ENCODE measurements at regions not wholly inside any gene's neighbourhood (a gene's known extent, or its start where the extent isn't known, plus 50 kb on each side); places are given as distances from the start of the nearest gene placed in this dataset.

GRCh38 chr5:51734677-51735076, 351.4 kb downstream of the ISL1 start:
- no peak for DNase-seq (ENCODE audit: insufficient read length, low spot score, missing footprints)
- no peaks in the 10 kb centered on the region for H3K79me2 ChIP-seq (ENCODE audit: insufficient read depth, low read length)
- H3K27me3 ChIP-seq (ENCODE audit: insufficient read depth, low read length), result no peaks in the 10 kb centered on the region
- peaks cover 3% of the 10 kb centered on the region for H3K9me3 ChIP-seq (ENCODE audit: low read depth, low read length)
- H3K27ac ChIP-seq (ENCODE audit: low read depth, low read length), result no peak overlapping the region
- no peak overlapping the region for H3K4me2 ChIP-seq (ENCODE audit: insufficient read depth, low read length)
- no peaks in the 10 kb centered on the region for H3K36me3 ChIP-seq (ENCODE audit: insufficient read depth, low read length)
- no peaks in the 10 kb centered on the region for H3K4me1 ChIP-seq (ENCODE audit: insufficient read depth, low read length)
- no peak for TF ChIP-seq CTCF (IDR thresholded peaks at IDR 0.05; ENCODE audit: extremely low read depth, low read depth, low read length)
- H2AFZ ChIP-seq (ENCODE audit: low read length), result no peak overlapping the region
- H3K4me3 ChIP-seq (ENCODE audit: insufficient read depth, low read length), result no peak overlapping the region
- H4K20me1 ChIP-seq (ENCODE audit: insufficient read depth, low read length), result no peaks in the 10 kb centered on the region

- Histone ChIP-seq H3K4me2 (ENCODE audit: insufficient read depth, low read length) (no peak overlapping the region), H3K4me1 (ENCODE audit: insufficient read depth, low read length) (no peaks in the 10 kb centered on the region), H3K27ac (ENCODE audit: low read depth, low read length) (no peak overlapping the region), H2AFZ (ENCODE audit: low read length) (no peak overlapping the region), H3K4me3 (ENCODE audit: insufficient read depth, low read length) (no peak overlapping the region), H3K27me3 (ENCODE audit: insufficient read depth, low read length) (no peaks in the 10 kb centered on the region), H3K9me3 (ENCODE audit: low read depth, low read length) (no peaks in the 10 kb centered on the region), H3K79me2 (ENCODE audit: insufficient read depth, low read length) (no peaks in the 10 kb centered on the region), H4K20me1 (ENCODE audit: insufficient read depth, low read length) (no peaks in the 10 kb centered on the region), H3K36me3 (ENCODE audit: insufficient read depth, low read length) (no peaks in the 10 kb centered on the region)
- no peak for DNase-seq (ENCODE audit: insufficient read length, low spot score, missing footprints)
- TF ChIP-seq CTCF (IDR thresholded peaks at IDR 0.05; ENCODE audit: extremely low read depth, low read depth, low read length), result no peak
Measured at GRCh38 chr5:51746023-51746422, 362.8 kb downstream of the ISL1 start.

GRCh38 chr5:51748647-51749046, 365.4 kb downstream of the ISL1 start:
- no peak for TF ChIP-seq CTCF (IDR thresholded peaks at IDR 0.05; ENCODE audit: extremely low read depth, low read depth, low read length)
- Histone ChIP-seq H3K4me2 (ENCODE audit: insufficient read depth, low read length) (no peak overlapping the region), H3K9me3 (ENCODE audit: low read depth, low read length) (no peaks in the 10 kb centered on the region), H3K27ac (ENCODE audit: low read depth, low read length) (no peak overlapping the region), H3K4me3 (ENCODE audit: insufficient read depth, low read length) (no peak overlapping the region), H3K4me1 (ENCODE audit: insufficient read depth, low read length) (no peaks in the 10 kb centered on the region), H3K36me3 (ENCODE audit: insufficient read depth, low read length) (no peaks in the 10 kb centered on the region), H4K20me1 (ENCODE audit: insufficient read depth, low read length) (no peaks in the 10 kb centered on the region), H3K79me2 (ENCODE audit: insufficient read depth, low read length) (no peaks in the 10 kb centered on the region), H3K27me3 (ENCODE audit: insufficient read depth, low read length) (no peaks in the 10 kb centered on the region), H2AFZ (ENCODE audit: low read length) (no peak overlapping the region)
- DNase-seq (ENCODE audit: insufficient read length, low spot score, missing footprints), result no peak

All from osteoblast (primary cell).